Adrenal gland (tissue), 9 donors: ENCODE measurements at regions not wholly inside any gene's neighbourhood (a gene's known extent, or its start where the extent isn't known, plus 50 kb on each side); places are given as distances from the start of the nearest gene placed in this dataset.

Experiments
- DNase-seq, 7 donors: peaks; one replicate each; pipeline ENCODE4 v3.0.0-alpha.2; 2019 to 2020
- H3K27ac ChIP-seq, 5 donors: fragments of 200-600 bp; sonication (generic) in 4 of 5; 1 replicate in 3 of 5; 2 replicates in 2 of 5; pipeline versions ENCODE4 v1.5.1 to v1.8.0; 2016 to 2020; ENCODE audit warnings: mild to moderate bottlenecking in 1 of 5
- H3K27me3 ChIP-seq: fragments of 200-600 bp; 2 replicates; pipeline ENCODE4 v1.8.0; 2021
- H3K36me3 ChIP-seq, 2 donors: fragments of 200-600 bp; replicated peaks in 1 of 2; 1 replicate in 1 of 2; 2 replicates in 1 of 2; pipeline versions ENCODE4 v1.5.1 to v1.8.0; 2018 to 2022
- H3K4me1 ChIP-seq, 2 donors: fragments of 200-600 bp; replicated peaks in 1 of 2; 1 replicate in 1 of 2; 2 replicates in 1 of 2; pipeline versions ENCODE4 v1.5.1 to v1.8.0; 2018 to 2021
- H3K4me3 ChIP-seq, 4 donors: fragments of 200-600 bp; sonication (generic) in 3 of 4; one replicate each; pipeline ENCODE4 v1.5.1; 2016 to 2018
- H3K9me3 ChIP-seq, 3 donors: fragments of 200-600 bp; sonication (generic) in 1 of 3; replicated peaks in 1 of 3; 1 replicate in 2 of 3; 2 replicates in 1 of 3; pipeline versions ENCODE4 v1.5.1 to v1.8.0; 2016 to 2021
- CTCF ChIP-seq, 6 experiments: fragments of 450-650 bp in 4 of 6; fragments of 200-600 bp in 2 of 6; sonication (generic) in 1 of 6; IDR thresholded peaks; 1 replicate in 5 of 6; 2 replicates in 1 of 6; pipeline versions ENCODE4 v1.5.1 to v1.8.0; 2016 to 2021; ENCODE audit warnings: antibody characterized with exemption in 6 of 6, mild to moderate bottlenecking in 2 of 6, moderate library complexity in 1 of 6
- POLR2A ChIP-seq, 2 donors: fragments of 450-650 bp; IDR thresholded peaks; one replicate each; pipeline ENCODE4 v1.6.1; 2017; ENCODE audit warnings: antibody characterized with exemption in 2 of 2, mild to moderate bottlenecking in 2 of 2, moderate library complexity in 1 of 2
- WGBS, 4 donors: extraction: QIAGEN DNeasy Blood & Tissue Kit in 2 of 4; methylation state at CpG; one replicate each; pipeline versions ENCODE4 v1.1.5 to v1.1.7; 2013 to 2017; 5-methylcytosine and 5-hydroxymethylcytosine counted together
- intact Hi-C, 2 donors: fragments of 100-400 bp; cut with DNase I; formaldehyde crosslinking; loops; one replicate each; pipeline versions ENCODE4 v1.14.1 to v1.15.0; 2022 to 2023
- donor health status: healthy with polysubstance abuse.
- donor health status: Bipolar disorder and iron deficiency.
- donor health status: DM: yes; HTN: yes; CAD: no.
- donor health status: DM: no; HTN: no; CAD: no.
- donor health status: DM: no; HTN: no; CAD: no.

DNA sequence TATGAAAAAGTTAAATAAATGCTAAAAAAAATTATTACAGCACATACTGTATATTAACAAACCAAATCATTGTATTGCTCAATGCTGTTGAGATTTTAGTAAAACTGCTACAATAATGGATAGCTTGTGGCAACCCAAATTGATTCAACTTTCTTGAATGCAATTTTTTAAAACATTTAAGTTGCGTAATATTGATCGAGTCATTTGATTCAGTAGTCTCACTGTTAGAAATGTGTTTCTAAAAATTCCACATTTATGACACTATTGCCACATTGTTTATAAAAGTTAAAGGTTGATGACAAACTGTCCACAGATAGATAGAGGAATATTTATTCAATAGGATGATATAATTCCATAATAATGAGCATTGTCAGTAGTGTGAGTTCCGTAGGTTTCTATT lies 640.7 kb upstream of the CRIM1 start:
- no peaks in the 10 kb centered on the region for H3K4me1 ChIP-seq
- intact Hi-C loops: no loop called here
- H3K27me3 ChIP-seq: no peaks in the 10 kb centered on the region
- 76 to 86% (median 79%) methylated on average over 3 of the region's 3 CpGs for WGBS, 4 donors
- no peaks in the 10 kb centered on the region for H3K9me3 ChIP-seq
- no peak overlapping the region for H3K27ac ChIP-seq
- H3K4me3 ChIP-seq: no peak overlapping the region
- TF ChIP-seq POLR2A (IDR thresholded peaks at IDR 0.05): no peak
- no peak for TF ChIP-seq CTCF (IDR thresholded peaks at IDR 0.05)
- no peaks in the 10 kb centered on the region for H3K36me3 ChIP-seq
- DNase-seq: no peak

DNA sequence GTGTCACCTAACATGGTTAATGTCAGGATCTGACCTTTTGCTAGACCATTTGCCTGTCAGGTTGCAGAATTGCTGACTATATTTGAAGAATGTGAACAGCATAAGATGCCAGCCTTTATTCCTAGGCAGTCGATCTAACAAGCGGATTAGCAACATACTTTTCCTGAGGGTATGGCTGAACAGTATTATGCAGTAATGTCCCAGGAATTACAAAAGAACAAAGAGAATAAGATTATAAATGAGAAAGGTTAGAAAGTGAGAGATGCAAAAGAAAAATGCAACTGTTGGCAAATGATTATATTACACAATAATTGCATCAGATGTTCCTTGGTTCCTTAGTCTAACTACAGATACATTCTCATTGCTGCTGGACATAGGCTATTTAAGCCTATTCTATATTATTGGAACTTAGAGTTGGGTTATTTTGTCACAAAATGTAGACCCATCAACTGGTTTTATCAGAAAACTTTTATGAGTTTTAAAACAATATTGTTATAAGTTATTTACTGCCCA lies 647.1 kb upstream of the CRIM1 start:
- H3K27me3 ChIP-seq: no peaks in the 10 kb centered on the region
- H3K36me3 ChIP-seq: no peaks in the 10 kb centered on the region
- H3K27ac ChIP-seq: no peak overlapping the region
- DNase-seq: no peak
- intact Hi-C loops: no loop called here
- H3K9me3 ChIP-seq: no peaks in the 10 kb centered on the region
- TF ChIP-seq POLR2A (IDR thresholded peaks at IDR 0.05): no peak
- TF ChIP-seq CTCF (IDR thresholded peaks at IDR 0.05): no peak
- WGBS, 4 donors: 83 to 93% (median 87%) methylated on average over 2 of the region's 2 CpGs
- H3K4me1 ChIP-seq: no peaks in the 10 kb centered on the region
- no peak overlapping the region for H3K4me3 ChIP-seq

- DNase-seq: no peak
- WGBS, 4 donors: 52 to 56% (median 55%) methylated on average over 4 of the region's 4 CpGs
- Histone ChIP-seq H3K4me1 (no peaks in the 10 kb centered on the region), H3K27me3 (no peaks in the 10 kb centered on the region), H3K9me3 (no peaks in the 10 kb centered on the region), H3K4me3 (no peak overlapping the region), H3K27ac (no peak overlapping the region), H3K36me3 (no peaks in the 10 kb centered on the region)
- intact Hi-C loops: no loop called here
- TF ChIP-seq CTCF (IDR thresholded peaks at IDR 0.05): no peak
- no peak for TF ChIP-seq POLR2A (IDR thresholded peaks at IDR 0.05)
Measured at GRCh38 chr2:35688309-35688708, 667.3 kb upstream of the CRIM1 start.

DNA sequence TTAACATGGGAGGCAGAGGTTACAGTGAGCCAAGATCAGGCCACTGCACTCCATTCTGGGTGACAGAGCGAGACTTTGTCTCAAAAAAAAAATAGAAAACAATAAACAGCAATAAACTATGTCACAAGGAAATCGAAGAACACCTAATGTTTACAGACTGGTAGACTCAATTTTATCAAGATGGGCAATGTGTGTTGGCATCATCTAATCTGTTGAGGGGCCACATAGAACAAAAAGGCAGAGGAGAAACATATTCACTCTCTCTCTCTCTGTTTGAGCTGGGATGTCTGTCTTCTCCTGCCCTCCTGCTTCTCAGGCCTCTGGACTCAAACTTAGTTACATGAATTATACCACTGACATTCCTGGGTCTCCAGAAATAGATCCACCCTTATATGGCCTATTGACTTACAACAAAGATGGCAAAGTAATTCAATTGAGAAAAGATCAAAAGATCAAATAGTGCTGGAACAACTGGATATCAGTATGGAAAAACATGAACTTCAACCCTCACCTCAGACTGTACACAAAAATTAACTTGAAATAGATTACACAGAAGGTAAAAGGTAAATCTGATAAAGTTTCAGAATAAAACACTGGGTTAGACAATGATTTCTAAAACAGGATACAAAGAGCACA lies 703.8 kb upstream of the CRIM1 start:
- no peaks in the 10 kb centered on the region for H3K4me1 ChIP-seq
- H3K9me3 ChIP-seq: no peaks in the 10 kb centered on the region
- H3K36me3 ChIP-seq: no peaks in the 10 kb centered on the region
- intact Hi-C loops: no loop called here
- TF ChIP-seq CTCF (IDR thresholded peaks at IDR 0.05) (no peak), POLR2A (IDR thresholded peaks at IDR 0.05) (no peak)
- no peak overlapping the region for H3K27ac ChIP-seq
- H3K4me3 ChIP-seq: no peak overlapping the region
- no peaks in the 10 kb centered on the region for H3K27me3 ChIP-seq
- DNase-seq: no peak
- WGBS, 4 donors: 73 to 82% (median 76%) methylated on average over 2 of the region's 2 CpGs
